ENCODE measurements at regions not wholly inside any gene's neighbourhood (a gene's known extent, or its start where the extent isn't known, plus 50 kb on each side); places are given as distances from the start of the nearest gene placed in this dataset.

GRCh38 chr6:126945812-126946360, 172.6 kb upstream of the RSPO3 start:
- TF ChIP-seq CTCF (IDR thresholded peaks at IDR 0.05) = no peak
- TF ChIP-seq POLR2A (IDR thresholded peaks at IDR 0.05) = no peak
